ENCODE measurements at regions not wholly inside any gene's neighbourhood (a gene's known extent, or its start where the extent isn't known, plus 50 kb on each side); places are given as distances from the start of the nearest gene placed in this dataset.

- no peak overlapping the region for H2BK20ac ChIP-seq (ENCODE audit: low read depth, low read length)
- H3K36me3 ChIP-seq (ENCODE audit: control insufficient read depth, insufficient read depth, low read length), result no peaks in the 10 kb centered on the region
- H2BK5ac ChIP-seq (ENCODE audit: low read depth, low read length, poor library complexity, severe bottlenecking), result no peak overlapping the region
- no CpG with 5 or more reads among the region's 5 CpGs for WGBS, 2 experiments (ENCODE audit: extremely low coverage in 2 of 2, insufficient read length in 1 of 2)
- no peak for ATAC-seq (ENCODE audit: low read depth)
- no peak overlapping the region for H3K14ac ChIP-seq (replicated peaks; ENCODE audit: low read depth, low read length)
- no TSS peak for BruUV-seq (replicated peaks)
- ChIA-PET POLR2A (ENCODE audit: unreplicated experiment) (no interaction called here), CTCF (no interaction called here)
- peaks cover 5% of the 10 kb centered on the region for H3K9me3 ChIP-seq (ENCODE audit: control insufficient read depth, insufficient read depth, low read length)
- no peaks in the 10 kb centered on the region for H4K20me1 ChIP-seq (ENCODE audit: insufficient read depth, low read length)
- no peak overlapping the region for H3K4me3 ChIP-seq (ENCODE audit: insufficient read depth, low read depth, low read length)
- H2BK120ac ChIP-seq (ENCODE audit: low read depth, low read length), result no peak overlapping the region
- no peak overlapping the region for H3K4ac ChIP-seq (ENCODE audit: low read depth, low read length)
- no peak overlapping the region for H4K8ac ChIP-seq (ENCODE audit: low read depth in 2 of 2, low read length in 2 of 2)
- intact Hi-C loops (cut with micrococcal nuclease) (no loop called here), in situ Hi-C loops (cut with MboI; ENCODE audit: low sequenced_read_pairs) (no loop called here), dilution Hi-C loops (cut with HindIII; ENCODE audit: low sequenced_read_pairs, unreplicated experiment) (no loop called here)
- no peak overlapping the region for H2AK9ac ChIP-seq (replicated peaks; ENCODE audit: low read depth, low read length, poor library complexity)
- H3K23ac ChIP-seq (ENCODE audit: low read depth, low read length), result no peak overlapping the region
- no peak for TF ChIP-seq MAFK (IDR thresholded peaks at IDR 0.05; ENCODE audit: low read depth, low read length)
- TF ChIP-seq MXI1 (IDR thresholded peaks at IDR 0.05; ENCODE audit: borderline replicate concordance, low read depth, low read length), result no peak
- no peak for TF ChIP-seq FOS (IDR thresholded peaks at IDR 0.05; ENCODE audit: low read depth, low read length)
- TF ChIP-seq RAD21 (IDR thresholded peaks at IDR 0.05; ENCODE audit: low read length), result no peak
- TF ChIP-seq MAZ (IDR thresholded peaks at IDR 0.05; ENCODE audit: borderline replicate concordance, low read depth, low read length), result no peak
- no peak for TF ChIP-seq RCOR1 (IDR thresholded peaks at IDR 0.05; ENCODE audit: insufficient replicate concordance, low read length)
- TF ChIP-seq CHD1 (IDR thresholded peaks at IDR 0.05; ENCODE audit: low read depth, low read length), result no peak
- TF ChIP-seq ELK1 (IDR thresholded peaks at IDR 0.05; ENCODE audit: borderline replicate concordance, low read depth, low read length), result no peak
- TF ChIP-seq SMC3 (IDR thresholded peaks at IDR 0.05; ENCODE audit: low read depth, low read length), result no peak
- no peak for TF ChIP-seq POLR2A (IDR thresholded peaks at IDR 0.05; ENCODE audit: low read depth, low read length)
- TF ChIP-seq USF2 (IDR thresholded peaks at IDR 0.05; ENCODE audit: low read depth, low read length), result no peak
- TF ChIP-seq BHLHE40 (IDR thresholded peaks at IDR 0.05; ENCODE audit: low read depth, low read length), result no peak
- H3K4me2 ChIP-seq (ENCODE audit: low read depth, low read length), result no peak overlapping the region
- no peaks in the 10 kb centered on the region for H3K9me1 ChIP-seq (ENCODE audit: insufficient read depth, low read length)
- no peak overlapping the region for H3K56ac ChIP-seq (ENCODE audit: extremely low read depth, insufficient read depth, low read length)
- no peaks in the 10 kb centered on the region for H3K27me3 ChIP-seq (ENCODE audit: control insufficient read depth, insufficient read depth, low read length)
- no peak for DNase-seq
- H3K9ac ChIP-seq (ENCODE audit: low read depth, low read length), result no peak overlapping the region
- no peak overlapping the region for H3K18ac ChIP-seq (ENCODE audit: low read depth, low read length)
- H2AK5ac ChIP-seq (ENCODE audit: low read depth, low read length), result no peak overlapping the region
- H3K27ac ChIP-seq (ENCODE audit: insufficient read depth, low read length), result no peak overlapping the region
- no peak overlapping the region for H4K5ac ChIP-seq (ENCODE audit: low read depth, low read length)
- H2AFZ ChIP-seq (replicated peaks; ENCODE audit: low read length, poor library complexity), result no peak overlapping the region
- H4K91ac ChIP-seq (ENCODE audit: insufficient read depth, low read depth, low read length), result no peak overlapping the region
- no peaks in the 10 kb centered on the region for H3K79me1 ChIP-seq (ENCODE audit: low read depth in 1 of 2, low read length in 2 of 2)
- H3K4me1 ChIP-seq (ENCODE audit: control insufficient read depth, insufficient read depth, low read length), result no peaks in the 10 kb centered on the region
- no peak overlapping the region for H2BK15ac ChIP-seq (ENCODE audit: low read depth, low read length)
These were observed 875.0 kb upstream of the PRKX start for GRCh38 chrX:4588466-4588865.

Measured in IMR-90 (cell line).